SKM-1 (cell line): ENCODE measurements at regions not wholly inside any gene's neighbourhood (a gene's known extent, or its start where the extent isn't known, plus 50 kb on each side); places are given as distances from the start of the nearest gene placed in this dataset.

Experiments used
- DNase-seq: peaks from one replicate; lab custom pipeline; 2025; ENCODE audit not compliant: unreplicated experiment; lab: John Stamatoyannopoulos, UW

- no peak for DNase-seq
These were observed 945.7 kb downstream of the DSC3 start for GRCh38 chr18:30096796-30097195.

- no peak for DNase-seq
These were observed 948.0 kb downstream of the DSC3 start for GRCh38 chr18:30094556-30094955.

- DNase-seq = no peak
These were observed 949.2 kb downstream of the DSC3 start for GRCh38 chr18:30093376-30093775.

DNA sequence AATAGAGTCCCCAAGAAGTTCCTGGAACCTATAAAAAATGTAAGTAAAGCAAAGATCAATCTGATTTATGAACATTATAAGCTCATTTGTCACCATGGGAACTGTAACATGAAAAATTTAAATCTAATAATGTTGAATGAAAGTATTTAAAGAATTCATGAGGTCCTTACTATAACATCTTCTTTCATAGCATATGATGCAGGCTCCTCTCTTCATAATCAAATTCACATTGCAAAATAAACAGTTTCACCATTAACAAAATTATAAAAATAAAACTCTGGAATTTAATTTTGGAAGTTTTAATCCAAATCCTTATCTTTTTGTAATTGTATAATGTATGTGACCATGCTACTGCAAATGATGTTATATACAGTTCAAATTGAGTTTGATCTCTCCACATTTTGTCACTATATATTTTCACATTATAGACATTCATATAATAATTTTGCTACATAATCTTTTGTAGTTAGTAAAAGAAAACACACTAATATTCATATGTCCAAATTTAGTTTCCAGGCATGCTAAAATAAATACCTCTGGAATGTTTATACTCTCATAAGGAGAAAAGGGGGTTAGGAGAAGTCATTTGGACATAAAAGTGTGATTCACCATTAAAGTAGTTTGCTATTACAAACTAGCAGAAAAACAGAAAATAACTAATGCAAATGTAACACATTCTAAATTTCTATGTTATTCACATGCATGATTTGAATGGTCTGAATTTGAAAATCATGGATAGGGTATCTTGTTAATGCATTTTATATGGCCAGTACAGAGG, 954.1 kb downstream of the DSC3 start:
- DNase-seq = no peak

DNA sequence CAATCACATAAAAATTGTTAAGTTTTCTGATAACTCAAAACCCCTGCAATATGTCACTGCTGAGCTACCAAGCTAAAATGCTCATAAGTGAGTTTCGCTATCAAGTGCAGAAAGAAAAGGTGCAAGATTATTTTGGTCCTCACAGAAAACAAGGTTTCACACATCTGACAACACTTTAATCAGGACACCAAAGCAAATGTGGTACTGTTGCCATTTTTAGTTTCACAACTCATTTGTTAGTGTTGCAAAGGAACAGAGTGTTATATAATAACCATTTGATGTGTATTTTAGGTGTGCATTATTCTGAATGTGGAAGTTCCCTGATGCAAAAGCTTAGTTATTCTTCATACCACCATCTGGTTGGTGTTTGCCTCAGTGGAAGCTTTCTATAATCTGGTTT, 956.2 kb downstream of the DSC3 start:
- no peak for DNase-seq

GRCh38 chr18:30081122-30081521, 961.4 kb downstream of the DSC3 start:
- DNase-seq = no peak

DNA sequence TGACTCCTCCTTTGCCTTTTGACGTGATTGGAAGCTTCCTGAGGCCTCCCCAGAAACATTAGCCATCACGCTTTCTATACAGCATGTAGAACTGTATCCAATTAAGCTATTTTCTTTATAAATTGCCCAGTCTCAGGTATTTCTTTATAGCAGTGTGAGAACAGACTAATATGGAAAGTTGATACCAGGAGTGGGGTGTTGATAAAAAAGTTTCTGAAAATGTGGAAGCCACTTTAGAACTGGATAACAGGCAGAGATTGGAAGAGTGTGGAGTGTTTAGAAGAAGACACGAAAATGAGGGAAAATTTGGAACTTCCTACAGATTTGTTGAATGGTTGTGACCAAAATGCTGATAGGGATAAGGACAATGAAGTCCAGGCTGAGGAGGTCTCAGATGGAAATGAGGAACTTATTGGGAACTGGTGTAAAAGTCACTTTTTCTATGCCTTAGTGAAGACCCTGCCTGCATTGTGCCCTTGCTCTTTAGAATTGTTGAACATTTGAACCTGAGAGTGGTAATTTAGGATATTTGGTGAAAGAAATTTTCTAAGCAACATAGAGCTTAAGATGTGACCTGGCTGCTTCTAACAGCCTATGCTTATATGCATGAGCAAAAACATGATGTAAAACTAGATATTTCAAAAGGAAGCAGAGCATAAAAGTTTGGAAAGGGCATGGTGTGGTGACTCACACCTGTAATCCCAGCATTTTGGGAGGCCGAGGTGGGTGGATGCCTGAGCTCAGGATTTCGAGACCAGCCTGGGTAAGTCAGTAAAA, 969.7 kb downstream of the DSC3 start:
- DNase-seq = no peak

GRCh38 chr18:30066288-30066687, 976.3 kb downstream of the DSC3 start:
- no peak for DNase-seq

GRCh38 chr18:30057398-30057797, 985.1 kb downstream of the DSC3 start:
- DNase-seq = no peak

DNA sequence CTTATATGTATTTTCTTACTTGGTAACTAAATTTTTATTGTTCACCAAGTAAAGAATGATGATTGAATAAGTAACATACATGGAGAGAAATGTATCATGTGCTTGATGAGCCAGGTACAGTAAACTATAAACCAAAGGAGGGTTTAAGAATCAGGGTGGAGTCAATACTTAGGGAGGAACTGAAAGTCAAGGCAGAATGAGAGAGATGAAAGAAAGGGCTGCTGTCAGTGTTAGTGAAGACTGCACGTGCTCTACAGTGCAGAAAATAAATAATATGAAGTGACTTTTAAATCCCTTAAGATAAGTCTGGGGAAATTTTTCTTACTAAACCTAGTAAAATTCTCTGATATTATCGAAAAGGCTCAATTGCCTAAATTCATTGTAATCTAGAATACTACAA, 986.0 kb downstream of the DSC3 start:
- DNase-seq = no peak

GRCh38 chr18:30044496-30044895, 998.0 kb downstream of the DSC3 start:
- no peak for DNase-seq

GRCh38 chr18:30039201-30039600, 1003.3 kb downstream of the DSC3 start:
- DNase-seq = no peak

GRCh38 chr18:30034818-30035217, 1007.7 kb downstream of the DSC3 start:
- DNase-seq = no peak

DNA sequence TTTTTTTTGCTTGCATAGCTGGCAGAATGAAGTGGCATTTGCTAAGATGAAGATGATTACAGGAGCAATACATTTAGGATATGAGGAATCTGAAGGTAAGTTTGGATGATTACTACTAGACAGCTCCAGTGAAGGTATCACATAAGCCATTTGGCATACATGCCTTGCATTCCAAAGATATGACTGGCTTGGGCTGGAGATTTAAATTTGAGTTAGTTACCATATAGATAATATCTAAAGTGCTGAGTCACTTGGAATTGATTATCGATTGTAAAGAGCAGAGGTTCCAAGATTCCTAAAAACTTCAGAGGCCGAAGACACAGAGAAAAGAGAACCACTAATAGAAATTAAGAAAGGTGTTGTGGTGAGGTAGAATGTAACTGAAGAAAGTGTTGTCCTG, 1026.4 kb downstream of the DSC3 start:
- DNase-seq = no peak

DNA sequence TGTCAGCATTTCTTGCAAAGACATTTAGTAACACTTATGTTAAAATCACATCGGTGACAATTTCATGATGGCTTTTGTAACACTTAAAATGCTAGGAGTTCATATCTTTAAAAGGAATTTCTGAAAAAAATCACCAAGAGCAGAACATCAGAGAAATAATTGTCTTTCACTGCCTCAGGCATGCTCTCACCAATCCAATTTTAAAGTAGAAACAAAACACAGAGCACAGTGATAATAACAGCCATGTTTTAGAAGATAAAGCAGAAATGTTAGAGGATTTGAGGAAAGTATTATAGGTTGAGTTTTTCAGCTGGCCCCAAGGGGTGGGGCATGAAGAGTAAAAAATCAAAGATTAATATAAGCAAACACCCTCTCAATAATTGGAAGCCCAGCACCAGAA, 1037.6 kb downstream of the DSC3 start:
- no peak for DNase-seq

DNA sequence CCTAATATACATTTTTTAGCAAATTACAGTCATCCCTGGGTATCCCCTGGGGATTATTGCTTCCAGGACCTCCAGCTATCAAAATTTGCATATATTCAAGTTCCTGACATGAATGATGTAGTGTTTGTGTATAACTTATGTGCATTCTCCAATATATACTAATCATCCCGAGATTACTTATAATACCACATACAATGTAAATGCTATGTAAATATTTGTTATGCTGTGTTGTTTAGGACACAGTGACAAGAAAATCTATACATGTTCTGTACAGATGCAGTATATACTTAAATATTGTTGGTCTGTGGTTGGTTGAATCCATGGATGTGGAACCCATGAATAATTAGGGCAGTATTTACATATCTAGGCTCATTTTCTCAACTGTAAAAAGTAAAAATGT, 1060.3 kb downstream of the DSC3 start:
- no peak for DNase-seq

GRCh38 chr18:29979881-29980280, 1062.7 kb downstream of the DSC3 start:
- DNase-seq = no peak

DNA sequence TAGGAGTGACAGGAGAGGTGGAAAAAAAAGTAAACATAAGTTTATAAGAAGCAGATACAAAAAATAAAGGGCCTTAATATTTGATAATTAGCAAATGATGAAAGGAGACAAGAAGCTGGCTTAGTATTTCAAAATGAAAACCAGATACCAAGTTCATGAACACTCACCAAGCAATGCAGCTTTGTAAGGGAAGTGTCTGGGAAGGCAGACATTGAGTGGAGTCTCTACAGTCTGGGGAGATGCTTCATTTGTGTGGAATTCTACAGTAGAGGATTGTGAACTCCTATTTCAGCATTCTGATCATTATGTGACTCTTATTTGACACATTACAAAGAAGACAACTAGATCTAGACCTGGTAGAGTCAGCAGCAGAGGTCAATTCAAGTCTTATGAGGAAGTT, 1072.7 kb downstream of the DSC3 start:
- DNase-seq = no peak

- no peak for DNase-seq
These were observed 1080.0 kb downstream of the DSC3 start for GRCh38 chr18:29962579-29962978.

GRCh38 chr18:29960539-29960938, 1082.0 kb downstream of the DSC3 start:
- DNase-seq = no peak

GRCh38 chr18:29930231-29930630, 1112.3 kb downstream of the DSC3 start:
- no peak for DNase-seq

DNA sequence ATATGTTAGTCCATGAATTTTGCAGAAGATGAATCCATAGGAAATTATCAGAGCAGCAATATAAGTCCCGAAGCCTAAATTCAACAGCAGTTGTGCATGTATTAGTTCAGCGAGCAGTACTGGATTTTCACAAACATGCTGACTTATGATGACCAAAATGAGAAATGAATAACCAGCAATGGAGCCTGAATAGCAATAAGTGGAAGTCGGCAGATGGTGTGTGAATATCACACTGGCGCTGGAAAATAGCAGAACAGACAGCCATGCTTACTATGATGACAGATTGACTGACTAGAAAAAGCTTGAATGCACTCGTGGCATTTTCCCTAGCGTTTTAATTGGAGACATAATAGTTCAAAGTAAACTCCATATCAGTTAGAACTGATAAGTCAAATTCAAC, 1114.5 kb downstream of the DSC3 start:
- no peak for DNase-seq

- DNase-seq = no peak
These were observed 1117.0 kb downstream of the DSC3 start for GRCh38 chr18:29925566-29925965.
